ENCODE measurements at regions not wholly inside any gene's neighbourhood (a gene's known extent, or its start where the extent isn't known, plus 50 kb on each side); places are given as distances from the start of the nearest gene placed in this dataset.

GRCh38 chr17:79446399-79447009 is 164.3 kb downstream of the RBFOX3 start:
- Histone ChIP-seq H3K9me2 (ENCODE audit: insufficient read depth) (no peaks in the 10 kb centered on the region), H3K9me3 (ENCODE audit: insufficient read depth, low read depth) (no peaks in the 10 kb centered on the region), H3K4me1 (replicated peaks; ENCODE audit: insufficient read depth) (no peaks in the 10 kb centered on the region), H3K4me2 (no peak overlapping the region), H3K27ac (no peak overlapping the region), H4K20me1 (ENCODE audit: insufficient read depth) (no peaks in the 10 kb centered on the region), H3K79me2 (ENCODE audit: low read depth) (no peaks in the 10 kb centered on the region), H3K4me3 (no peak overlapping the region), H3K27me3 (ENCODE audit: insufficient read depth, low read depth) (peaks cover 72% of the 10 kb centered on the region), H2AFZ (no peak overlapping the region), H3K36me3 (ENCODE audit: low read depth) (no peaks in the 10 kb centered on the region), H3F3A (ENCODE audit: insufficient read depth, low read depth) (no peaks in the 10 kb centered on the region)
- ChIA-PET POLR2A (ENCODE audit: unreplicated experiment) (no interaction called here), CTCF (no interaction called here)
- intact Hi-C loops (cut with micrococcal nuclease; ENCODE audit: unreplicated experiment) = no loop called here
- DNase-seq = no peak
- no TSS peak for BruUV-seq (replicated peaks)
- TF ChIP-seq EZH2 (IDR thresholded peaks at IDR 0.05; ENCODE audit: low read depth) (no peak), CTCF (conservative IDR thresholded peaks at IDR 0.05) (no peak)

GRCh38 chr17:79444198-79444597 is 166.7 kb downstream of the RBFOX3 start:
- Histone ChIP-seq H3K9me2 (ENCODE audit: insufficient read depth) (no peaks in the 10 kb centered on the region), H4K20me1 (ENCODE audit: insufficient read depth) (no peaks in the 10 kb centered on the region), H3K27me3 (ENCODE audit: insufficient read depth, low read depth) (peaks cover 74% of the 10 kb centered on the region), H3K4me2 (no peak overlapping the region), H3K79me2 (ENCODE audit: low read depth) (no peaks in the 10 kb centered on the region), H3K9me3 (ENCODE audit: insufficient read depth, low read depth) (no peaks in the 10 kb centered on the region), H3K27ac (no peak overlapping the region), H3F3A (ENCODE audit: insufficient read depth, low read depth) (no peaks in the 10 kb centered on the region), H3K4me3 (no peak overlapping the region), H3K4me1 (replicated peaks; ENCODE audit: insufficient read depth) (no peaks in the 10 kb centered on the region), H3K36me3 (ENCODE audit: low read depth) (no peaks in the 10 kb centered on the region), H2AFZ (no peak overlapping the region)
- no peak for TF ChIP-seq EZH2 (IDR thresholded peaks at IDR 0.05; ENCODE audit: low read depth)
- no peak for TF ChIP-seq CTCF (conservative IDR thresholded peaks at IDR 0.05)
- CTCF ChIA-PET = no interaction called here
- intact Hi-C loops (cut with micrococcal nuclease; ENCODE audit: unreplicated experiment) = no loop called here
- POLR2A ChIA-PET (ENCODE audit: unreplicated experiment) = no interaction called here
- no TSS peak for BruUV-seq (replicated peaks)
- no peak for DNase-seq

GRCh38 chr17:79443026-79443425 is 167.8 kb downstream of the RBFOX3 start:
- H3K27ac ChIP-seq = no peak overlapping the region
- CTCF ChIA-PET = no interaction called here
- POLR2A ChIA-PET (ENCODE audit: unreplicated experiment) = no interaction called here
- DNase-seq = no peak
- no peaks in the 10 kb centered on the region for H3K9me3 ChIP-seq (ENCODE audit: insufficient read depth, low read depth)
- intact Hi-C loops (cut with micrococcal nuclease; ENCODE audit: unreplicated experiment) = no loop called here
- no TSS peak for BruUV-seq (replicated peaks)
- TF ChIP-seq CTCF (conservative IDR thresholded peaks at IDR 0.05) (no peak), EZH2 (IDR thresholded peaks at IDR 0.05; ENCODE audit: low read depth) (no peak)
- H3K79me2 ChIP-seq (ENCODE audit: low read depth) = no peaks in the 10 kb centered on the region
- H3K4me1 ChIP-seq (replicated peaks; ENCODE audit: insufficient read depth) = no peaks in the 10 kb centered on the region
- no peak overlapping the region for H2AFZ ChIP-seq
- H3F3A ChIP-seq (ENCODE audit: insufficient read depth, low read depth) = no peaks in the 10 kb centered on the region
- H3K4me3 ChIP-seq = no peak overlapping the region
- H3K27me3 ChIP-seq (ENCODE audit: insufficient read depth, low read depth) = peaks cover 74% of the 10 kb centered on the region
- H3K4me2 ChIP-seq = no peak overlapping the region
- H4K20me1 ChIP-seq (ENCODE audit: insufficient read depth) = no peaks in the 10 kb centered on the region
- H3K9me2 ChIP-seq (ENCODE audit: insufficient read depth) = no peaks in the 10 kb centered on the region
- no peaks in the 10 kb centered on the region for H3K36me3 ChIP-seq (ENCODE audit: low read depth)
